Neutrophil (primary cell): ENCODE measurements at regions not wholly inside any gene's neighbourhood (a gene's known extent, or its start where the extent isn't known, plus 50 kb on each side); places are given as distances from the start of the nearest gene placed in this dataset.

Source experiments
- H3K27ac ChIP-seq: fragments of 200-600 bp; sonication (generic); 2 replicates; pipeline ENCODE4 v1.5.1; 2016; ENCODE audit warnings: mild to moderate bottlenecking, moderate library complexity
- H3K27me3 ChIP-seq: fragments of 200-600 bp; sonication (generic); 2 replicates; pipeline ENCODE4 v1.6.0; 2016; ENCODE audit warnings: mild to moderate bottlenecking
- H3K36me3 ChIP-seq: fragments of 200-600 bp; sonication (generic); 2 replicates; pipeline ENCODE4 v1.5.1; 2017
- H3K4me1 ChIP-seq, 2 experiments: fragments of 200-600 bp in 1 of 2; sonication (generic) in 1 of 2; 1 replicate in 1 of 2; 2 replicates in 1 of 2; pipeline versions ENCODE4 v1.5.1 to v1.6.1; 2013 to 2016; ENCODE audit warnings: low read depth in 1 of 2, low read length in 1 of 2, mild to moderate bottlenecking in 1 of 2, moderate library complexity in 1 of 2; ENCODE audit not compliant: control insufficient read depth in 1 of 2, insufficient read depth in 1 of 2
- H3K4me3 ChIP-seq, 2 experiments: fragments of 200-600 bp in 1 of 2; sonication (generic) in 1 of 2; 1 replicate in 1 of 2; 2 replicates in 1 of 2; pipeline ENCODE4 v1.5.1; 2013 to 2016; ENCODE audit warnings: low read depth in 1 of 2, low read length in 1 of 2, mild to moderate bottlenecking in 1 of 2, moderate library complexity in 1 of 2
- H3K9me3 ChIP-seq: fragments of 200-600 bp; sonication (generic); 2 replicates; pipeline ENCODE4 v1.5.1; 2016
- CTCF ChIP-seq: fragments of 200-600 bp; sonication (generic); IDR thresholded peaks from 2 replicates; pipeline ENCODE4 v1.5.1; 2016; ENCODE audit warnings: antibody characterized with exemption

- Histone ChIP-seq H3K27me3 (no peaks in the 10 kb centered on the region), H3K4me1 (no peaks in the 10 kb centered on the region), H3K27ac (no peak overlapping the region), H3K36me3 (no peaks in the 10 kb centered on the region), H3K4me3 (no peak overlapping the region), H3K9me3 (no peaks in the 10 kb centered on the region)
- TF ChIP-seq CTCF, result no peak
These were observed 155.1 kb upstream of the CELF4 start for GRCh38 chr18:37720663-37721062.

DNA sequence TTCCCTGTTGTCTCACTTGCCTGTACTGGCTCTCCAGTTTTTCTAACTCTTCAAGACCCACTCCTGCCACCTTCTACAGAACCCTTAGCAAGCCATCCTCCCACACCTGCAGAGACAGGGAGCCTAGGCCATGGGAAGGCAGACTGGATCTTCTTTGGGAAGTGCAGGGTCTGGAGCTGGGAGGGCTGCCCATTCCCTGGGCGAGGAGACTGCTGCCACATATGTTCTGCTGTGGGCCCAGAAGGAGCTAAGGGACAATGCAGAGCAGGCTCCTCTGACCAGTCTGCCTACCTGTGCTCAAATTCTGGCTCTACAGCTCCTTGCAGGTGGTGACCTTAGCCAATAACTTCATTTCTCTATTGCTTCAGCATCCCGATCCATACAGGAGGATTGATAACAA is 152.1 kb upstream of the CELF4 start:
- Histone ChIP-seq H3K36me3 (no peaks in the 10 kb centered on the region), H3K27me3 (no peaks in the 10 kb centered on the region), H3K9me3 (no peaks in the 10 kb centered on the region), H3K27ac (no peak overlapping the region), H3K4me3 (no peak overlapping the region), H3K4me1 (no peaks in the 10 kb centered on the region)
- no peak for TF ChIP-seq CTCF

DNA sequence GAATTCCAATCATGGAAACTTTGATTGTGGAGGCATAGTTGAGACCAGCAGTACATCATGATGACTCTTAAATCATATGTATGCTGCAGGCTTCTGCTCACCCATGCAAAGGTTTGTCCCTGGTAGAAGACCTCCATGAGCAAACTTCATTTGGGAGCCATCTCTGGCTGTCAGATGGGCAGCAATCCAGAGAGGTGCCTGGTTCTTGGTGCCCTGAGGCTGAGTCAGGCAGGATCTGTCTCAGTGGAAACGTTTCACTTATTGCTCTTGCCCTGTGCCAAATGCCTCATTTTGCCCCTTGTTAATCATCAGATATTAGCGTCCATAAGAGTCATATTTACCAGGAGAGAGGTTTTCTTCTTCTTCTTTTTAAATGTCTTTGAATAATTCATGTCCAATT is 151.5 kb upstream of the CELF4 start:
- no peaks in the 10 kb centered on the region for H3K36me3 ChIP-seq
- no peaks in the 10 kb centered on the region for H3K9me3 ChIP-seq
- no peaks in the 10 kb centered on the region for H3K4me1 ChIP-seq
- TF ChIP-seq CTCF, result no peak
- H3K27me3 ChIP-seq, result no peaks in the 10 kb centered on the region
- H3K4me3 ChIP-seq, result no peak overlapping the region
- H3K27ac ChIP-seq, result no peak overlapping the region

- no peak overlapping the region for H3K4me3 ChIP-seq
- H3K27ac ChIP-seq, result no peak overlapping the region
- H3K4me1 ChIP-seq, result no peaks in the 10 kb centered on the region
- no peaks in the 10 kb centered on the region for H3K27me3 ChIP-seq
- no peaks in the 10 kb centered on the region for H3K36me3 ChIP-seq
- no peak for TF ChIP-seq CTCF
- no peaks in the 10 kb centered on the region for H3K9me3 ChIP-seq
These were observed 150.6 kb upstream of the CELF4 start for GRCh38 chr18:37716106-37716735.

GRCh38 chr18:37714691-37715090 is 149.1 kb upstream of the CELF4 start:
- H3K27ac ChIP-seq, result no peak overlapping the region

More at GRCh38 chr18:37714691-37715090, 149.1 kb upstream of the CELF4 start:
- TF ChIP-seq CTCF, result no peak
- Histone ChIP-seq H3K4me3 (no peak overlapping the region), H3K36me3 (no peaks in the 10 kb centered on the region), H3K4me1 (no peaks in the 10 kb centered on the region), H3K27me3 (no peaks in the 10 kb centered on the region), H3K9me3 (no peaks in the 10 kb centered on the region)
